H1 (cell line): ENCODE measurements at regions not wholly inside any gene's neighbourhood (a gene's known extent, or its start where the extent isn't known, plus 50 kb on each side); places are given as distances from the start of the nearest gene placed in this dataset.

Experiments
- BRCA1 ChIP-seq: IDR thresholded peaks from 2 replicates; pipeline ENCODE4 v1.6.1; 2012; ENCODE audit warnings: low read depth, low read length, improper control_type of control experiment
- EP300 ChIP-seq, 2 experiments: IDR thresholded peaks; 1 replicate in 1 of 2; 2 replicates in 1 of 2; pipeline ENCODE4 v1.6.1; 2011 to 2012; ENCODE audit warnings: low read depth in 2 of 2, low read length in 2 of 2, mild to moderate bottlenecking in 2 of 2, borderline replicate concordance in 1 of 2, inconsistent platforms in 1 of 2, moderate library complexity in 1 of 2
- EZH2 ChIP-seq: fragments of 200-600 bp; sonication (generic); IDR thresholded peaks from 2 replicates; pipeline ENCODE4 v1.7.1; 2012; ENCODE audit warnings: low read depth, mild to moderate bottlenecking, moderate library complexity, low read length, inconsistent platforms; ENCODE audit not compliant: severe bottlenecking
- JUN ChIP-seq: IDR thresholded peaks from 2 replicates; pipeline ENCODE4 v1.6.1; 2011; ENCODE audit warnings: low read depth, mild to moderate bottlenecking, improper control_type of control experiment, low read length
- PHF8 ChIP-seq: fragments of 200-600 bp; sonication (generic); conservative IDR thresholded peaks from 2 replicates; pipeline ENCODE4 v1.7.1; 2012; ENCODE audit warnings: low read depth, mild to moderate bottlenecking, inconsistent platforms, low read length, moderate library complexity
- POLR2A ChIP-seq, 2 experiments: IDR thresholded peaks; 1 replicate in 1 of 2; 2 replicates in 1 of 2; pipeline ENCODE4 v1.6.1; 2011; ENCODE audit warnings: low read depth in 2 of 2, low read length in 2 of 2, mild to moderate bottlenecking in 2 of 2; ENCODE audit errors: control extremely low read depth in 1 of 2
- POLR2AphosphoS5 ChIP-seq: IDR thresholded peaks from 2 replicates; pipeline ENCODE4 v1.6.1; 2011; ENCODE audit warnings: low read depth, low read length
- RFX5 ChIP-seq: IDR thresholded peaks from 2 replicates; pipeline ENCODE4 v1.6.1; 2011; ENCODE audit warnings: low read depth, low read length, improper control_type of control experiment, borderline replicate concordance
- TBP ChIP-seq: IDR thresholded peaks from 2 replicates; pipeline ENCODE4 v1.6.1; 2011; ENCODE audit warnings: low read depth, low read length, improper control_type of control experiment
- TF ChIP-seq, protein P1 (sequence below), 3 experiments: IDR thresholded peaks; 1 replicate in 2 of 3; 2 replicates in 1 of 3; pipeline versions ENCODE4 v1.5.1 to v1.6.1; 2011; ENCODE audit warnings: low read length in 3 of 3, mild to moderate bottlenecking in 3 of 3, inconsistent platforms in 2 of 3, low read depth in 1 of 3, moderate library complexity in 1 of 3; ENCODE audit not compliant: insufficient read depth in 1 of 3; ENCODE audit errors: control extremely low read depth in 1 of 3
- TF ChIP-seq, protein P2 (sequence below): IDR thresholded peaks from 2 replicates; pipeline ENCODE4 v1.6.1; 2012; ENCODE audit warnings: inconsistent platforms

DNA sequence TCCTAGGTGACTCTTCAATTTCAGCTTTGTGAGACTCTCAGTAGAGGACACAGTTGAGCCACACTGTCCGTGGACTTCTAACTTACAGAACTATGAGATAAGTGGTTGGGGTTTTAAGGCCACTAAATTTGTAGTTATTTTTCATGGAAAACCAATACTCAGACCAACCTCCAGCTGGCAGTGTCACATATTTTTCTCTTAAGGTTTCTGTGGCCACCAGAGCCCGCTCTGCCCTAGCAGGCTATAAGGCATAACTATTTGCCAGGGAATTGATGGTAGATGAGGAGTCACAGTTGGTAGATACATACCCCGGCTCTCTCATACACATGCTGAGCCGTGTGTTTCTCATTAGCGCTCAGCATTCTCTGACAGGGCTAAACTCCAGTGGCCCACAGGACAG, 336.8 kb upstream of the MON1B start:
- TF ChIP-seq RFX5 (no peak), POLR2A (IDR thresholded peaks at IDR 0.05; ENCODE audit: control extremely low read depth in 1 of 2, low read depth in 2 of 2, low read length in 2 of 2) (no peak), BRCA1 (no peak), EP300 (IDR thresholded peaks at IDR 0.05; ENCODE audit: borderline replicate concordance in 1 of 2, low read depth in 2 of 2, low read length in 2 of 2) (no peak), TBP (no peak), EZH2 (no peak), PHF8 (no peak), JUN (no peak), POLR2AphosphoS5 (no peak)
- TF ChIP-seq, protein P1, sequence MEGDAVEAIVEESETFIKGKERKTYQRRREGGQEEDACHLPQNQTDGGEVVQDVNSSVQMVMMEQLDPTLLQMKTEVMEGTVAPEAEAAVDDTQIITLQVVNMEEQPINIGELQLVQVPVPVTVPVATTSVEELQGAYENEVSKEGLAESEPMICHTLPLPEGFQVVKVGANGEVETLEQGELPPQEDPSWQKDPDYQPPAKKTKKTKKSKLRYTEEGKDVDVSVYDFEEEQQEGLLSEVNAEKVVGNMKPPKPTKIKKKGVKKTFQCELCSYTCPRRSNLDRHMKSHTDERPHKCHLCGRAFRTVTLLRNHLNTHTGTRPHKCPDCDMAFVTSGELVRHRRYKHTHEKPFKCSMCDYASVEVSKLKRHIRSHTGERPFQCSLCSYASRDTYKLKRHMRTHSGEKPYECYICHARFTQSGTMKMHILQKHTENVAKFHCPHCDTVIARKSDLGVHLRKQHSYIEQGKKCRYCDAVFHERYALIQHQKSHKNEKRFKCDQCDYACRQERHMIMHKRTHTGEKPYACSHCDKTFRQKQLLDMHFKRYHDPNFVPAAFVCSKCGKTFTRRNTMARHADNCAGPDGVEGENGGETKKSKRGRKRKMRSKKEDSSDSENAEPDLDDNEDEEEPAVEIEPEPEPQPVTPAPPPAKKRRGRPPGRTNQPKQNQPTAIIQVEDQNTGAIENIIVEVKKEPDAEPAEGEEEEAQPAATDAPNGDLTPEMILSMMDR (IDR thresholded peaks at IDR 0.05; ENCODE audit: control extremely low read depth in 1 of 3, insufficient read depth in 1 of 3, low read depth in 1 of 3, low read length in 3 of 3), result peak; percentile 4 to 85 (median 41)
- TF ChIP-seq, protein P2, sequence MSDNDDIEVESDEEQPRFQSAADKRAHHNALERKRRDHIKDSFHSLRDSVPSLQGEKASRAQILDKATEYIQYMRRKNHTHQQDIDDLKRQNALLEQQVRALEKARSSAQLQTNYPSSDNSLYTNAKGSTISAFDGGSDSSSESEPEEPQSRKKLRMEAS, result no peak
